Skin epidermis (tissue), 12 donors: ENCODE measurements at regions not wholly inside any gene's neighbourhood (a gene's known extent, or its start where the extent isn't known, plus 50 kb on each side); places are given as distances from the start of the nearest gene placed in this dataset.
A peak's percentile ranks its signal among the peaks of the same experiment; 100 is the strongest.

Source experiments
- H3K27ac ChIP-seq, 21 experiments: fragments of 200-600 bp; sonication (generic) in 11 of 21; one replicate each; pipeline ENCODE4 v1.5.0; 2020; ENCODE audit warnings: mild to moderate bottlenecking in 3 of 21, inconsistent platforms in 2 of 21, moderate library complexity in 2 of 21
- H3K4me3 ChIP-seq, 7 experiments: fragments of 200-600 bp; sonication (generic) in 2 of 7; one replicate each; pipeline ENCODE4 v1.5.0; 2020; ENCODE audit warnings: inconsistent platforms in 2 of 7, mild to moderate bottlenecking in 2 of 7, moderate library complexity in 1 of 7

- no peak overlapping the region for H3K27ac ChIP-seq
- no peak overlapping the region for H3K4me3 ChIP-seq
Observed at GRCh38 chr5:152523964-152524363, 118.9 kb upstream of the NMUR2 start.

- Histone ChIP-seq H3K27ac (peak overlapping the region in 3 of 21 experiments; percentile 22 to 67 (median 46)), H3K4me3 (no peak overlapping the region)
Observed at GRCh38 chr5:152527358-152528052, 122.4 kb upstream of the NMUR2 start.

- Histone ChIP-seq H3K27ac (no peak overlapping the region), H3K4me3 (no peak overlapping the region)
Observed at GRCh38 chr5:152529440-152529839, 124.4 kb upstream of the NMUR2 start.

- Histone ChIP-seq H3K27ac (no peak overlapping the region), H3K4me3 (no peak overlapping the region)
Observed at GRCh38 chr5:152532714-152533113, 127.6 kb upstream of the NMUR2 start.

- Histone ChIP-seq H3K27ac (no peak overlapping the region), H3K4me3 (no peak overlapping the region)
Observed at GRCh38 chr5:152534641-152535040, 129.6 kb upstream of the NMUR2 start.

GRCh38 chr5:152542741-152543140 is 137.7 kb upstream of the NMUR2 start:
- Histone ChIP-seq H3K27ac (no peak overlapping the region), H3K4me3 (no peak overlapping the region)

- Histone ChIP-seq H3K27ac (no peak overlapping the region), H3K4me3 (no peak overlapping the region)
Observed at GRCh38 chr5:152546493-152546892, 141.4 kb upstream of the NMUR2 start.

- no peak overlapping the region for H3K4me3 ChIP-seq
- no peak overlapping the region for H3K27ac ChIP-seq
Observed at GRCh38 chr5:152547202-152547601, 142.1 kb upstream of the NMUR2 start.

GRCh38 chr5:152549709-152550108 is 144.6 kb upstream of the NMUR2 start:
- Histone ChIP-seq H3K4me3 (no peak overlapping the region), H3K27ac (no peak overlapping the region)

GRCh38 chr5:152551061-152551460 is 146.0 kb upstream of the NMUR2 start:
- no peak overlapping the region for H3K27ac ChIP-seq
- no peak overlapping the region for H3K4me3 ChIP-seq

- no peak overlapping the region for H3K4me3 ChIP-seq
- no peak overlapping the region for H3K27ac ChIP-seq
Observed at GRCh38 chr5:152556784-152557183, 151.7 kb upstream of the NMUR2 start.

- no peak overlapping the region for H3K4me3 ChIP-seq
Observed at GRCh38 chr5:152560512-152561137, 155.5 kb upstream of the NMUR2 start.

GRCh38 chr5:152568016-152568415 is 162.9 kb upstream of the NMUR2 start:
- no peak overlapping the region for H3K4me3 ChIP-seq
- H3K27ac ChIP-seq: no peak overlapping the region

More at GRCh38 chr5:152560512-152561137, 155.5 kb upstream of the NMUR2 start:
- no peak overlapping the region for H3K27ac ChIP-seq

GRCh38 chr5:152572812-152573211 is 167.7 kb upstream of the NMUR2 start:
- no peak overlapping the region for H3K4me3 ChIP-seq
- H3K27ac ChIP-seq: no peak overlapping the region

- no peak overlapping the region for H3K4me3 ChIP-seq
Observed at GRCh38 chr5:152584103-152584502, 179.0 kb upstream of the NMUR2 start.

GRCh38 chr5:152592416-152592815 is 187.3 kb upstream of the NMUR2 start:
- H3K4me3 ChIP-seq: no peak overlapping the region

More at GRCh38 chr5:152584103-152584502, 179.0 kb upstream of the NMUR2 start:
- no peak overlapping the region for H3K27ac ChIP-seq

GRCh38 chr5:152593388-152593787 is 188.3 kb upstream of the NMUR2 start:
- Histone ChIP-seq H3K27ac (no peak overlapping the region), H3K4me3 (no peak overlapping the region)

More at GRCh38 chr5:152592416-152592815, 187.3 kb upstream of the NMUR2 start:
- no peak overlapping the region for H3K27ac ChIP-seq

- H3K4me3 ChIP-seq: no peak overlapping the region
Observed at GRCh38 chr5:152595405-152595804, 190.3 kb upstream of the NMUR2 start.

GRCh38 chr5:152599096-152599495 is 194.0 kb upstream of the NMUR2 start:
- H3K4me3 ChIP-seq: no peak overlapping the region
- no peak overlapping the region for H3K27ac ChIP-seq

More at GRCh38 chr5:152595405-152595804, 190.3 kb upstream of the NMUR2 start:
- no peak overlapping the region for H3K27ac ChIP-seq

GRCh38 chr5:152601806-152602732 is 197.0 kb upstream of the NMUR2 start:
- no peak overlapping the region for H3K4me3 ChIP-seq
- no peak overlapping the region for H3K27ac ChIP-seq
